GM19372 (cell line): ENCODE measurements at regions not wholly inside any gene's neighbourhood (a gene's known extent, or its start where the extent isn't known, plus 50 kb on each side); places are given as distances from the start of the nearest gene placed in this dataset.

Experiments used
- ATAC-seq: cut with Tn5 transposase; IDR thresholded peaks from one replicate; pipeline ENCODE4 v1.9.1; 2021; ENCODE audit warnings: mild to moderate bottlenecking, low read depth, moderate library complexity; ENCODE audit not compliant: unreplicated experiment

DNA sequence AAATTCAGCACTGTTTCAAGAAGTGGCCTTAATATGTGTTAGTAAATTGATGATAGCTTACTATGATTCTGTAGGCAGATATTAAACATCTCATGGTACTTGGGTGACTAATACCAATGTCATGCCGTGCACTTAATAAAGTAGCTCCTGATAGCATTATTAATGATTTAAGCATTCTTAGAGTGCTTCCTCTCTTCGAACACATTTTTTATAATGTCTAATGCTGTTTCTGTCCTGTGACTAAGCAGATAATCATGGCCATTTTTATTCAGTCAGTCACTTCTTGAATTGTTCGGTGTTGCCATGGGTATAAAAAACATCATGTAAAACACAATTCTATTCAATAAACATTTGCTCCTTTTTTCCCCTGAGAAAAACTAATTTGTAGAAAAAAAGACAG lies 804.6 kb upstream of the ADGRL4 start:
- ATAC-seq = no peak

DNA sequence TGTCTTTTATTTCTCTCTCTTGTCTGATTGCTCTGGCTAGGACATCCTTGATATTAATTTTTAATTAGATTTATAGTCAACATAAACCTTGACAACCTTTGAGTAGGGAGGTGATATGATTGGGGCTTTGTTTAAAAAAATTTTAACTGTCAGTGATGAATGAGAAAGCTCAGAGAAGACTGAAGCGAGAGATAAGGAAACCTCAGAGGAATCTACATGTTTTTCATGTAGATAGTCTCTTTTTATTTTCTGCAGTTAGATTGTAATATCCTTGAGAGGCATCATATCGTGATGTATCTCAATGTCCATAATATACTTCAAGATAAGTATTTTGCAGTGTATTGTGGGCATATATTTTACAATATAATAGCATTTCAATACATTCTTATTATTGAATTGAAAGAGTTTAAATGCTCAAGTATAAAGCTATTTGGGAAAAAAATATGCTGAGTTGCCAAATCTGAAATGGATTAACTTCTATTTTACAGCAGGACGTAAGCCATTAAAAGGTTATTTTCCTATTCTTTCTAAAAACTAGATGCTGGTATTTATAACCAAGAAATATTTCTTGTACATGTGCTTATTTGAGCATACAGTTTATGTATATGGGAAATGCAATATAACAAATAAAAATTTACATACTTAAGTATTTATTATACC lies 802.4 kb upstream of the ADGRL4 start:
- ATAC-seq = no peak

DNA sequence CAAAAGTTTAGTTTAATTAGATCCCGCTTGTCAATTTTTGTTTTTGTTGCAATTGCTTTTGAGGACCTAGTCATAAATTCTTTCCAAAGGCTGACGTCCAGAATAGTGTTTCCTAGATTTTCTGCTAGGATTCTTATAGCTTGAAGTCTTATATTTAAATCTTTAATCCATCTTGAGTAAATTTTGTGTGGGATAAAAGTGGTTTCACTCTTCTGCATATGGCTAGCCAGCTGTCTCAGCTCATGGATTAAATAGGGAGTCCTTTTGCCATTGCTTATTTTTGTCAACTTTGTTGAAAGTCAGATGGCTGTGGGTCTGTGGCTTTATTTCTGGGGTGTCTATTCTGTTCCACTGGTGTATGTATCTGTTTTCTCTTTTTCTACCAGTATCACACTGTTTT lies 801.3 kb upstream of the ADGRL4 start:
- no peak for ATAC-seq

DNA sequence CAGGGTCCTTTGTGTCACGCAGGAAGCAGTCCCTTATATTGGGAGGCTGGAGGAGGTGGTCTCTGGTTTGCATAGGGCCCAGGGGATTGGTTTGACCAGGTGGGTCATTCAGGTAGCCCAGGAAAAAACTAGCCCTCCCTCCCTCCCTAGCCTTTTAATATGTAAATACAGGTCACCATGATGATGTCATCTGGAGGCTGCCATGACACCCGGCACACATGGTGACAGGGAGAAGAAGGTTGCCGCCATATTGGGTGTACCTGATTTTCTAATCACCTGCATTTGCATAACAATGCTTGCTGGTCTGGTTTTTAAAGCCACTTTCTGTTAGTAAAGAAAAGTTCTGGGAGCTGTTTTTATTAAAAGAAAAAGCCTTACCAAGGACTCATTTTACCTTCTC lies 791.0 kb upstream of the ADGRL4 start:
- no peak for ATAC-seq

DNA sequence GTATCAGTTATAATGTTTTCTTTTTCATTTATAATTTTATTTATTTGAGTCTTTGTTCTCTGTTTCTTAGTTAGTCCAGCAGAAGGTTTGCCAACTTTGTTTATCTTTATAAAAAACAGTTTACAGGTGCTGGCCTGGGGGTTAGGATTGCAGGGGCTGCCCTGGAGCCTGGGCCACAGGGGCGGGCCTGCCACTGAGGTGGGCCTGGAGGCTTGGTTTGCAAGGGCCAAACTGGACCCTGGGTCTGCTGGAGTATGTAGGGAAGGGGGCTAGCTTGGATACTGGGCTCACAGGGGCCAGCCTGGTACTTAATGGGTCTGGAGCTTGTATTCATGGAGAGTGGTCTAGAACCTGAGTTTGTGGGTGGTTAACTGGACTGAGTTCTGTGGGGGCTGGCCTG lies 789.9 kb upstream of the ADGRL4 start:
- no peak for ATAC-seq

DNA sequence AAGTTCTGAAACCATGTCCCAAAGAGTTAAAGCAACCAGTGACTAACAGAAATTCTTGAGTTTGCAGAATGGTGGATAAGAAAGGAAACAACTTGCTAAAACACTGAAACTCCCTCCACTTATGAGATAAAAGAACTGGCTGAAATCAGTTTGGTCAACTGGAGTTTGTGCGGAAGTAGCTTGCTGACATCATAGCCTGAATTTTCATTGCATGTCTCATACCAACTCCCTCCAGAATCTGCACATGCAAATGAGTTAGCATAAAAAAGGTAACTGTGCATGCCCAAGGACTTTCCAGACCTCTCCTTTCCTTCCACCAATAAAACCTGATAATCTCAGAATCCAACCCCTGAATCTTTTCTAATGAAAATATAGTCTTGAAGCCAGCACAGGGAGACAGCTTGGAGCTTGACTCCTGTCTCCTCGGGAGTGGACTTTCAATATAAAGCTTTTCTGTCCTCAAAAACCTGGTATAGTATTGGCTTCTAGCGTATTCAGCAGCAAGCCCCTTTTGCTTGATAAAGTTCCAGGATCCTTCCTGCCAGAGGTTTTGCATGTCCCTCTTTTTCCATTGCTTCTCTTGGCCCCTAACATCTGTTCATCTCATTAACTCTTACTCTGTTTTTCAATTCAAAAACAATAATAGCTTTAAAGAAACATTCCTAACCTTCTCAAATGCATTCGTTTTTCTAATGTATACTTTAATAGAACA lies 785.8 kb upstream of the ADGRL4 start:
- no peak for ATAC-seq

DNA sequence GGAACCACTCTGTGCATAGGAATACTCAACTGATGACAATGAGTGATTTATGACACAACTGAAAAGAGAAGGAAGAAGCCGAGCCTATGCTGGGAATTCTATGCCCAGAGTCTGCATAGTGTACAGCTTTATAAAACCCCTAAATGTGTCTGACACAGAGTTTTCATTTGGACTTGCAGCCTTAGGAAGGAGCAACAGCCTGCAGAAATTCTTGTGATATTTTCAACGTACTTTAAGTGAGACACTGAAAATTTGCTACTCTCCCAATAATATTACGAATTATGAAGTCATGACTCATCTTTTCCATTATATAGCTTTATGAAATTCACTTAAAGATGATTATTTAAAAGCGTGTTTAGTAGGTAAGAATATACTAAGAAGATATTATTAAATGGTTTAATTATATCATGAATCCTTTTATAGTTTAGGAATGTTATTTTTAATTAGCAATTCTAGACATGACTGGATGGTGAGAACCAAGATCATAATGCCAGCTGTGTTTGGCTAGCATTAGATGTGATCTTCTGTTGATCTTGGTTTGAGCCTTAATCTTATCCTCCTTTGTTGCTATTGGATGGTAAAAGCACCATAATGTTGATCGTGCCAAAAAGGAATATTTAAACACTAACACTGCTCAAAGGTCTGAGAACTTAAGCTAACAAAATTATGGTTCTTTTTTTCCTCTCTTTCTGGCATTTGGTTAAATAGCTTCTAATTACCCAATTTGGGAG lies 785.1 kb upstream of the ADGRL4 start:
- ATAC-seq = no peak

DNA sequence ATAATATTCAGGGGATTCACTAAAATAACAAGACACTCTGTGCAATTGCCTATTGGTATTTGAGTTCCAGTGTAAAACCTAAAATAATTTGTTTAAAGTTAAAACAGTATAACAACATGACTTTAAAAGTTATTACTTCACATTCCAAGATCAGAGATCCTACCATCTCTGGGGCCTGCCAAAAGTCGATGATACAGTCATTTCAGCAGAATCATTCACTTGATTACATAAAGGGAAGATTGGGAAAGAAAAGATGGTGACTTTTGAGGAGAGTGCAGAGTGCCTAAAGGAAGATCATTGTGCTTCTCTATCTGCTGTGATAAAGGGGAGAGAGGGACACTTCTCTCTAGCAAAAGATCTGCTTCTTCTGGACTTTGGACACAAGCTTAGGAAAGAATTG lies 784.4 kb upstream of the ADGRL4 start:
- no peak for ATAC-seq

DNA sequence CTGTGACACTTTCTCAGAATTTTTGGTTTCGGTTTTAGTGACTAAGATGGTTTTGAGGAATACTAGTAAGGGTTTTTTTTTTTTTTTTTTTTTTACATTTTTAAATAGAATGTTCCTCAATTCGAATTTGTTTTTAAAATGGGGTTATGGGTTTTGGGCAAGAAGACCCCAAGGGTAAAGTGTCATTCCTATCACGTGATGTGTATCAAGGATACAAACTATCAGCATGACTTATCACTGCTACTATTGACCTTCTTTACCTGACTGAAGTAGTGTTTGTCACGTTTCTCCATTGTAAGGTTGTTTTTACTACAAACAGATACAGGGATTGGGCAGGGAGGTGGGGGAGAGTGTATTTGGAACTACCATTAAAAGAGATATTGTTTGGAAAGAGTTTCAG lies 781.1 kb upstream of the ADGRL4 start:
- ATAC-seq = no peak

DNA sequence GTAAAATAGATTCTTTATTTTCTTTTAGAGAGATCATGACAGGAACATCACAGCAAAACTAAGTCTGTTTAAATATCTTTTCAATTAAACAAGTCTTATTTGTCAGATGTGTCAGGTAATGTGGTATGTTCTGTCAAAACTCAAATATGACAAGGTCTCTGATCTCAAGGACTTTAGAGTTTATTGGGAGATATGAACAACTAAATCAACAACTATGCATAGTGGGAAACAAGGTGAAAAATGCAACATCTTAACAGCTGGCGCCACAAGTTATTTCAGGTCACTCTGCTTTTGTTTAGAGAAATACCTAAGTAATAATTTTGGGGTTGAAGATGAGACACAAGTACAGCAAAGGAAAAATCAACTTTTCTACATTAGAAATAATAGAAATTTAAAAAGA lies 779.4 kb upstream of the ADGRL4 start:
- ATAC-seq = no peak

DNA sequence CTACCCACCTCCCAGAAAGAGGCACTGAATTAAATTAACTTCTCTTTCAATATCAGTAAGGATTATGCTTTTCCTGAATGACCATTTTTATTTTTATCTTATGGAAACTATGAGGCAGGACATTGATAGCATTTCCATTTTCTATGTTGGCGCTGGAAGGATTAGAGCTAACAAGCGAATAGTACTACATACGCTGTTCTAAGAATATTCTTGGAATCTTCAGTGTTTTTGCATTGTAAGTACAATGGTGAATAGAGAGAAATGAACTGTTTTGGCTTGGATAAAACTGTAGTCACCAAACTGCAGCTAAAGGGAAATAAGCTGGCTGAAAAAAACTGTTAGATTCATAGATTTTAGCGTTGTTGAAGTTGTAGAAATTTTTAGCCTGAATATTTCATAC lies 779.0 kb upstream of the ADGRL4 start:
- ATAC-seq = no peak

DNA sequence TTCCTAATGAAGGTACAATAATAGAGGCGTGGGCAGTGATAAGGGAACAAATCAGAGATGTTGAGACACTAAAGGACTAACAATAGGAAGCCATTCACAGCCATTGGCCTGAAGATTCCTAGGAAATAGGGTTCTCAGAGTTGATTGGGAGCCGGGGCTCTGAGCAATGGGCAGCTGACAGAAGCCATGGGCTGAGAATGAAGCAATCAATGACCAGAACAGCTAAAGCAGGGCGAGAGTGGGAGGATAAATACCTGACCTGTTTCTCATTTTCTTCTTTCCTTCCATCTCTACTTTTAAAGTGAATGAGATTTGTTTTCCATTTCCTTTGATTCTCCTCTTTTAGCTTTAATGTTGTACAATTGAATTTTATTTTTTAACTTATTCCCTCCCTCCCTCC lies 774.7 kb upstream of the ADGRL4 start:
- no peak for ATAC-seq

DNA sequence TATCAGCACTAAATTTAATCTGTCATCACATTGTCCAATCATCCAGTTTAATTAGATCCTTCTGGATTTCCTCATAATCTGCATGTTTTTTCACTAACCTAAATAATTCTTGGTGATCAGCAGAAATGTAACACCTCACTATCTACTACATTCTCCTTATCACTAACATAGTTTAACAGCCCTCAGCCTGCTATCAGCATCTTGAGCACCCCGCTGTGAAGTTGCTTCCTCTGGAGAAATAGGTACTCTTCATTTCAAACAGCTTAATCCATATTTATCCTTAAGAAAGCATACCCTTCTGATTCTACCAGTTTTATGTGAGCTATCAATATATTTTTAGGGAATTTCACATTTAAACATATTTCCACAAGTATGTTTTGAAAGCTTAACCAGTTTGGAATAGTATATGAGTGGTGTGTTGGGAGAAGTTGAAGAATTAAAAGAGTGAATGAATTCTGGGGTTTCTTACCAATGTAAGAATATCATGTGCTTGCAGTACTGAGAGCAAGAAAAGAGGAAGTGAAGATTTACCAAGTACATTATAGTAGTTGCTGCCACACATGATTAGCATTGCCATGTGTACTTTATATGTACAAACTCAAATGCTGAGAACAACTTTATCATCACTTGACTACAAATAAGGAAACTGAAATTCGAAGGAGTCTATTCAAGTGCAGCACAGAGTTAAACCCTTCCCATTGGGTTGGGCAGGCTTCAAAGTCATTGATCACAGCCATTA lies 771.1 kb upstream of the ADGRL4 start:
- ATAC-seq = peak; percentile 99

DNA sequence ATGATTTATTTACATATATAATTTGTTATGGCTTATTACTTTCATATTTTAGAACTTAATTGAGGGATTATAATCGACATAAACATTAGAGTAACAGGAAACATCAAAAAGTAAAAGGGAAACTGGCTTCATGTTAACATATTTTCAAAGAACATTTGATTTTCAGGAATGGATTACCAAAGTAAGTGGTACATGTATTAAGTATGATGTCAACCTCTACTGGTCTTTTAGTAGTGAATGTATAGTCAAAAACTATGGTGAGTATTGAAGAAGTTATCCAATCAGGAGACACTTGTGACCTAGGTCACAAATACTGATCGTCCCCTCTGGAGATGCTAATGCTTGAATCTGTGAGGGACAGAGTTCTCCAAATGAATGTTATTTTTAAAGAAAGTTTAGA lies 768.9 kb upstream of the ADGRL4 start:
- no peak for ATAC-seq

DNA sequence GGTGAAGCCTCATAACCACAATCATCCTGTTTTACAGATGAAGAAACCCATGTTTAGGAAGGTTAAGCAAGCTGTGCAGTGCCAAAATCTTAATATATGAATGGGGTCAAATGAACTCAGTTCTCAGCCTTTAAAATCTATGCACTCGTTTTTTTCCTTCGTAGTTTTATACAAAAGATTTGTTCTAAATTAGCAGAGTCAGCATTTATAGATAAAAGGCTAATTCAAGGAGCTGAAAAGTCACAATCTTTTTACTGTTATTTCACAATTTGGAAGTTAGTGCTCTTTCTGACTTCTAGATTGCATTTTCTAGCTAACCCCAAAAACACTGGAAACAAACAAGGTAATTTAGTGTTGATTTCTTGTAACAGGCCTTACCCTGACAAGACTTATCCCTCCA lies 766.9 kb upstream of the ADGRL4 start:
- ATAC-seq = no peak

DNA sequence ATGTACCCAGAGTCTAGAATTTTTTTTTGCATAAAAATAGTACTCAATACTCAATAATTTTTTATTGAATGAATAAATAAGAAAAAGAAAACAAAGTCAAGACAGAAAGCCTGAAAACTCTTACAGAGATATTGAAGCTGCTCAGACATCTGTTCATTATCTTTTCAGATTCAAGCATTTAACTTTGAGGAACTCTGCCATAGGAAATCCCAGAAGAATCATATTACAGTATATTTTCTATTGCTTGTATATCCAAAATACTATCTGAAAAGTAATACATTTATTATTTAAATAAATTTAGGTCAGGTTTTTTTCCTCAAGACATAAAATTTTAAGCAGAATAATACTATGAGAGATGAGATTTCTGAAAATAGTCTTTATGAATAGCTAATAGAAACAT lies 755.9 kb upstream of the ADGRL4 start:
- no peak for ATAC-seq

DNA sequence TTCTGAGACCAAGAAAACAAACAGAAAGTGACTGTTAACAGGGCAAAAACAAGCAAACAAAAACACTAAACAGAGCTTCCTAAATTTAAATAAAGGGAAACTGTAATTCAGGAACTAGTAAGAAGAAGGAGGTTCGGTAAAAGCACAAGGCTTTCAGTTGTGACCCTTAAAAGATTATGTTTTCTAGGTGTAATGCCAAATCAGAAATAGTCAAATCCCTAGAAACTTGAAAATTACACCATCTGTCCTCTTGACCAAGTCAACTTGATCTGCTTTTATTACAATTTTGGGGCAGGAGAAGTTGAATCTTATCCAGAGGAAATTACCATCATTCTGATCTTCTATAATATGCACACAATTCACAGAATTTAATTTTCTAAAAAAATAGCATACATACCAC lies 754.0 kb upstream of the ADGRL4 start:
- ATAC-seq = no peak

DNA sequence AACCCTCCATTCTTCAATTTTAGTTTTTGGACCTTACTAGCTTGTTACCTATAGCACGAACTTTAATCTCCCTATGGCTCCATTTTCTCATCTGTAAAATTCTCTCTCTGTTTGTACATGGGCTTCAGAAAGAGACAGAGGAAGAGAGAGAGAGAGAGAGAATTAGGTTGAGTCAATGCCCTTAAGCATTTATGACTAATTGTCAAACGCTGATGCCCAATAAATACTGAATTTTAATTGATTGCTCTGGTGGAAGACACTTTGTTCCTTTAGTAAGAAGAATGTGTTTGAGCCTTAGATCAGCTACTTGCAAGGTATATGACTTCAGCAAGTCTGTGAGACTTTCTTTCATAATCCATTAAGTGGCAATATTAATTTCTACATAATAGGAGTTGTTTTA lies 743.1 kb upstream of the ADGRL4 start:
- ATAC-seq = no peak

DNA sequence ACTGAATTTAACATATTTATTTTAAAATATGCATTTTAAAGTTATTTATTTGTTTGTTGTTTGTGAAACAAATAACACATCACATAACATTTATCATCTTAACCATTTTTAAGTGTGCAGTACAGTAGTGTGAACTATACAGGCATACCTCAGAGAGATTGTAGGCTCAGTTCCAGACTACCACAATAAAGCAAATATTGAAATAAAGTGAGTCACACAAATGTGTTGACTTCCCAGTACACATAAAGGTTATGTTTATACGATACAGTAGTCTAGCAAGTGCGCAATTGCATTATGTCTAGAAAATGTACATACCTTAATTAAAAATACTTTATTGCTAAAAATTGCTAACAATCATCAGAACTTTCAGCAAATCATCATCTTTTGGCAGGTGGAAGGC lies 739.4 kb upstream of the ADGRL4 start:
- ATAC-seq = no peak

DNA sequence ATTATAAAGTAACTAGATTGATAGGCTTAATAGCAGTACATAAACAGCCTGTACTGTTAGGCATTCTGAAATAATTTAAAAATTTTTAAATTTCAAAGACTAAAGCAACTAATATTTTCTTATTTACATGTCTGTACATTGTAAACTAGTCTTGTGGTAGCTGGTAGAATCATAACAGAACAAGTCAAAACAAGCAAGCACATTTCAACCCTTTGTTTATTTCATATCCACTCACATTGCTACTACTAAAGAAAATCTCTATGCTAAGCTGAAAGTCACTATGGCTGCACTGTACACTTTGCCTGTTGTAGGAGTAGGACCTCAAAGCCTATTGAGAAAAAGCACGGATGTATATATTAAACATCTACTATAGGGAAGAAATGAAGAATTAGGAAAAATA lies 738.2 kb upstream of the ADGRL4 start:
- no peak for ATAC-seq

DNA sequence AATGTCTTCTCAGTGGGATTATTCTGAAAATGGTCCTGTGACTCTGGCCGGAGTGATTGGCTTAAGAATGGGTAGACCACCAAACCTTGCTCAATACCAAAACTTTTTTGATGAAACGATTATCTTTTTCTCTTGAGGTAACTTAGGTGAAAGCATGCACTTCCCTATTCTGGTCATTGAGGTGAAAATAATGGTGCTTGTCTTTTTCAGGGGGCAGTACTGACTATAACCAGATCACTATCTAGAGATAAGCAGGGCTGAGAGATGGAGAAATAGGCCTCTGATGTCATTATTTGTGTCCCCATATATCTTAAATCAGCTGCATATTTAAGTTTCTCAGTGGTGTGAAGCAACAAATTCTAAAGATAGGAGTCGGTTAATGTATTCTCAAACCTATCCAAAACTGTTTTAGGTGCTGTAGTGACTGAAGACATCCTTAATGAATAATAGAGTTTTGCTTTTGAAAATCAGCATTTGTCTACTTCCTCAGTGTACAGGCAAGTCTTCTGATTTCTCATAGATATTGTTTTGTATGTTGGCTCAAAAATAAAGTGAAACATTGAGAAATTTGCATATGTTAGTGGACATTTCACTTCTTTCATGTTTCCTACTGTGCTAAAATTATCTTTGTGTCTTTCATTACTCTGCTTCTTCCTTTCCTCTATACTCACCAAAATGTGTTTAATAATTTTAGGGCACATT lies 735.3 kb upstream of the ADGRL4 start:
- ATAC-seq = peak; percentile 79
